ENCODE measurements at regions not wholly inside any gene's neighbourhood (a gene's known extent, or its start where the extent isn't known, plus 50 kb on each side); places are given as distances from the start of the nearest gene placed in this dataset.

- Histone ChIP-seq H2AFZ (ENCODE audit: low read depth, low read length) (no peak overlapping the region), H3K79me2 (ENCODE audit: control insufficient read depth, insufficient read depth, low read length) (no peaks in the 10 kb centered on the region), H3K4me3 (replicated peaks in 1 of 3; ENCODE audit: insufficient read depth in 1 of 3, low read depth in 1 of 3, low read length in 3 of 3) (no peak overlapping the region), H3K4me1 (ENCODE audit: control insufficient read depth, extremely low read depth, insufficient read depth, low read length) (no peaks in the 10 kb centered on the region), H3K4me2 (ENCODE audit: insufficient read depth, low read length) (no peak overlapping the region), H3K9ac (replicated peaks; ENCODE audit: extremely low read depth, insufficient read depth, low read length) (no peak overlapping the region), H3K36me3 (ENCODE audit: control insufficient read depth in 2 of 2, extremely low read depth in 1 of 2, insufficient read depth in 2 of 2, low read length in 2 of 2) (no peaks in the 10 kb centered on the region), H3K9me3 (replicated peaks; ENCODE audit: control insufficient read depth, insufficient read depth, low read length) (no peaks in the 10 kb centered on the region), H3K27me3 (ENCODE audit: control insufficient read depth in 2 of 2, insufficient read depth in 2 of 2, low read length in 2 of 2) (no peaks in the 10 kb centered on the region), H3K9me1 (replicated peaks; ENCODE audit: control insufficient read depth, extremely low read depth, insufficient read depth, low read length) (no peaks in the 10 kb centered on the region), H4K20me1 (replicated peaks; ENCODE audit: control insufficient read depth, extremely low read depth, insufficient read depth, low read length) (no peaks in the 10 kb centered on the region), H3K27ac (ENCODE audit: insufficient read depth, low read depth, low read length) (no peak overlapping the region)
- FAIRE-seq (no peak), DNase-seq (ENCODE audit: low read depth, low spot score) (no peak)
- dilution Hi-C loops (cut with MboI; ENCODE audit: extremely low pct_ligation_motif_present, low sequenced_read_pairs), result no loop called here
- CTCF ChIA-PET, result interaction anchor here (1.2 to 2.0 kb wide), 2 partner anchors 43 to 489 kb away, joined by 7 to 8 read pairs; no protein-coding TSS in a partner anchor
- intact Hi-C loops (cut with micrococcal nuclease), result no loop called here
- POLR2A ChIA-PET, result no interaction called here
- no TSS peak for BruUV-seq (replicated peaks)
- TF ChIP-seq JUN (IDR thresholded peaks at IDR 0.05; ENCODE audit: borderline replicate concordance, insufficient read depth, insufficient read length, low read depth), result no peak
- TF ChIP-seq EZH2 (IDR thresholded peaks at IDR 0.05; ENCODE audit: borderline replicate concordance, low read depth, low read length, severe bottlenecking), result no peak
- TF ChIP-seq MAX (IDR thresholded peaks at IDR 0.05; ENCODE audit: insufficient read depth, insufficient read length), result no peak
- no peak for TF ChIP-seq FOS (IDR thresholded peaks at IDR 0.05; ENCODE audit: borderline replicate concordance, insufficient read depth, low read length)
- TF ChIP-seq POLR2A (IDR thresholded peaks at IDR 0.05; ENCODE audit: low read depth, low read length), result no peak
- TF ChIP-seq GATA2 (IDR thresholded peaks at IDR 0.05; ENCODE audit: insufficient read depth, insufficient read length, low read depth, low read length), result no peak
- TF ChIP-seq CTCF (IDR thresholded peaks at IDR 0.05; ENCODE audit: extremely low read depth in 1 of 2, insufficient read depth in 1 of 2, low read depth in 1 of 2, low read length in 2 of 2), result no peak
- TF ChIP-seq MYC (IDR thresholded peaks at IDR 0.05; ENCODE audit: low read depth, low read length), result no peak
- TF ChIP-seq POLR2AphosphoS5 (IDR thresholded peaks at IDR 0.05; ENCODE audit: insufficient read depth, low read depth, low read length), result no peak
Measured at GRCh38 chr12:77642246-77642645, 188.4 kb upstream of the NAV3 start.

All from endothelial cell of umbilical vein (primary cell).